Neural cell (in vitro differentiated cells): ENCODE measurements at regions not wholly inside any gene's neighbourhood (a gene's known extent, or its start where the extent isn't known, plus 50 kb on each side); places are given as distances from the start of the nearest gene placed in this dataset.

Source experiments
- H2AFZ ChIP-seq: fragments of 200-600, 300-800 bp; sonication (generic), shearing (Covaris generic); 2 replicates; pipeline ENCODE4 v1.6.0; 2014; ENCODE audit warnings: low read depth, mild to moderate bottlenecking, antibody characterized with exemption, low read length, moderate library complexity
- H3F3A ChIP-seq: fragments of 200-600 bp; shearing (Covaris generic); 2 replicates; pipeline ENCODE4 v1.6.1; 2016; ENCODE audit warnings: mild to moderate bottlenecking, moderate library complexity, mixed read lengths, antibody characterized with exemption, low read length; ENCODE audit not compliant: insufficient read depth, poor library complexity, severe bottlenecking
- H3K27ac ChIP-seq: fragments of 200-600, 300-800 bp; sonication (generic), shearing (Covaris generic); 2 replicates; pipeline ENCODE4 v1.5.1; 2014; ENCODE audit warnings: mild to moderate bottlenecking, low read length, moderate library complexity
- H3K27me3 ChIP-seq: fragments of 300-800, 200-600 bp; sonication (generic), shearing (Covaris generic); 2 replicates; pipeline ENCODE4 v1.6.0; 2014; ENCODE audit warnings: mild to moderate bottlenecking, low read depth, low read length, moderate library complexity; ENCODE audit not compliant: insufficient read depth
- H3K36me3 ChIP-seq: fragments of 300-800, 200-600 bp; sonication (generic), shearing (Covaris generic); 2 replicates; pipeline ENCODE4 v1.5.1; 2014; ENCODE audit warnings: mild to moderate bottlenecking, antibody characterized with exemption, low read length, moderate library complexity; ENCODE audit not compliant: insufficient read depth
- H3K4me2 ChIP-seq: fragments of 300-800, 200-600 bp; sonication (generic), shearing (Covaris generic); 2 replicates; pipeline ENCODE4 v1.6.0; 2014; ENCODE audit warnings: mild to moderate bottlenecking, low read length
- H3K4me3 ChIP-seq: fragments of 300-800, 200-600 bp; sonication (generic), shearing (Covaris generic); 2 replicates; pipeline ENCODE4 v1.5.1; 2014; ENCODE audit warnings: mild to moderate bottlenecking, low read length, moderate library complexity
- H3K79me2 ChIP-seq: fragments of 200-600 bp; shearing (Covaris generic); replicated peaks from 2 replicates; pipeline ENCODE4 v1.6.0; 2014; ENCODE audit warnings: mild to moderate bottlenecking, low read length, moderate library complexity; ENCODE audit not compliant: insufficient read depth
- H3K9ac ChIP-seq: fragments of 300-800, 200-600 bp; sonication (generic), shearing (Covaris generic); 2 replicates; pipeline ENCODE4 v1.6.1; 2016; ENCODE audit warnings: mild to moderate bottlenecking, low read length, mixed read lengths
- H3K9me2 ChIP-seq: fragments of 200-600 bp; shearing (Covaris generic); 2 replicates; pipeline ENCODE4 v1.6.1; 2016; ENCODE audit warnings: mild to moderate bottlenecking, low read length, mixed read lengths; ENCODE audit not compliant: insufficient read depth
- H3K9me3 ChIP-seq: fragments of 200-600, 300-800 bp; sonication (generic), shearing (Covaris generic); 2 replicates; pipeline ENCODE4 v1.6.1; 2016; ENCODE audit warnings: mild to moderate bottlenecking, mixed run types, low read length, moderate library complexity, mixed read lengths
- H4K20me1 ChIP-seq: fragments of 200-600 bp; shearing (Covaris generic); 2 replicates; pipeline ENCODE4 v1.6.1; 2016; ENCODE audit warnings: mild to moderate bottlenecking, mixed run types; ENCODE audit not compliant: insufficient read depth
- EP300 ChIP-seq: fragments of 450-650 bp; conservative IDR thresholded peaks from 2 replicates; pipeline ENCODE4 v1.6.1; 2014; ENCODE audit warnings: antibody characterized with exemption, mild to moderate bottlenecking, moderate library complexity; ENCODE audit not compliant: poor library complexity, severe bottlenecking
- EZH2 ChIP-seq: fragments of 200-600, 300-800 bp; shearing (Covaris generic), sonication (generic); IDR thresholded peaks from 2 replicates; pipeline ENCODE4 v1.6.1; 2014; ENCODE audit warnings: antibody characterized with exemption, low read length, borderline replicate concordance, mild to moderate bottlenecking; ENCODE audit not compliant: insufficient read depth, poor library complexity, severe bottlenecking
- MXI1 ChIP-seq: fragments of 450-650 bp; conservative IDR thresholded peaks from 2 replicates; pipeline ENCODE4 v1.6.1; 2014; ENCODE audit warnings: antibody characterized with exemption, mild to moderate bottlenecking; ENCODE audit not compliant: poor library complexity, severe bottlenecking
- POLR2AphosphoS5 ChIP-seq: IDR thresholded peaks from 2 replicates; pipeline ENCODE4 v1.6.1; 2012
- RAD21 ChIP-seq: fragments of 450-650 bp; conservative IDR thresholded peaks from 2 replicates; pipeline ENCODE4 v1.6.1; 2014; ENCODE audit warnings: antibody characterized with exemption, mild to moderate bottlenecking, moderate library complexity
- SMC3 ChIP-seq: fragments of 450-650 bp; conservative IDR thresholded peaks from 2 replicates; pipeline ENCODE4 v1.6.1; 2014; ENCODE audit warnings: antibody characterized with exemption, mild to moderate bottlenecking, moderate library complexity; ENCODE audit not compliant: poor library complexity
- TAF1 ChIP-seq: IDR thresholded peaks from 2 replicates; pipeline ENCODE4 v1.6.1; 2012; ENCODE audit warnings: low read depth
- TF ChIP-seq, protein P1 (sequence below): IDR thresholded peaks from 2 replicates; pipeline ENCODE4 v1.6.1; 2012; ENCODE audit warnings: borderline replicate concordance
- TF ChIP-seq, protein P2 (sequence below): fragments of 450-650 bp; IDR thresholded peaks from 2 replicates; pipeline ENCODE4 v1.5.1; 2014; ENCODE audit warnings: antibody characterized with exemption, mild to moderate bottlenecking, moderate library complexity; ENCODE audit not compliant: poor library complexity, severe bottlenecking

DNA sequence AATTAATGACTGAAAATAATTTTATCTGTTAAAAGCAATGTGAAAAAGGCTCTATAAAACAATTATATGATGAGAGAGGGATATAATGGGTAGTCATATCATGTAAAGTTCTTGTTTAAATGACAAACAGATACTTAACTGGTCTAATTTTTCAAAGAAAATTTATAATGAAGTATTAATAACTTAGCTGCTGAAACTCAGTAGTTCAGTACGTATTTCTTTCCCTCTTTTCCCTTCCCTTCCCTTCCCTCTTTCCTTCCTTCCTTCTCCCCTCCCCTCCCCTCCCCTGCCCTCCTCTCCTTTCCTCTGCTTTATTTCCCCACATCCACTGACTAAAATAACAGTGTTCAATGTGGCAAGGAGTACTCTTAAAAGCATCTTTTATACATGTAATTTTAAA lies 123.1 kb upstream of the PTGFR start:
- Histone ChIP-seq H3K4me2 (no peak overlapping the region), H3K79me2 (no peaks in the 10 kb centered on the region), H3K36me3 (no peaks in the 10 kb centered on the region), H3K9me2 (no peaks in the 10 kb centered on the region), H3F3A (no peaks in the 10 kb centered on the region), H3K27ac (no peak overlapping the region), H3K9me3 (no peaks in the 10 kb centered on the region), H2AFZ (no peak overlapping the region), H4K20me1 (no peaks in the 10 kb centered on the region), H3K9ac (no peak overlapping the region), H3K4me3 (no peak overlapping the region), H3K27me3 (no peaks in the 10 kb centered on the region)
- TF ChIP-seq, protein P1, sequence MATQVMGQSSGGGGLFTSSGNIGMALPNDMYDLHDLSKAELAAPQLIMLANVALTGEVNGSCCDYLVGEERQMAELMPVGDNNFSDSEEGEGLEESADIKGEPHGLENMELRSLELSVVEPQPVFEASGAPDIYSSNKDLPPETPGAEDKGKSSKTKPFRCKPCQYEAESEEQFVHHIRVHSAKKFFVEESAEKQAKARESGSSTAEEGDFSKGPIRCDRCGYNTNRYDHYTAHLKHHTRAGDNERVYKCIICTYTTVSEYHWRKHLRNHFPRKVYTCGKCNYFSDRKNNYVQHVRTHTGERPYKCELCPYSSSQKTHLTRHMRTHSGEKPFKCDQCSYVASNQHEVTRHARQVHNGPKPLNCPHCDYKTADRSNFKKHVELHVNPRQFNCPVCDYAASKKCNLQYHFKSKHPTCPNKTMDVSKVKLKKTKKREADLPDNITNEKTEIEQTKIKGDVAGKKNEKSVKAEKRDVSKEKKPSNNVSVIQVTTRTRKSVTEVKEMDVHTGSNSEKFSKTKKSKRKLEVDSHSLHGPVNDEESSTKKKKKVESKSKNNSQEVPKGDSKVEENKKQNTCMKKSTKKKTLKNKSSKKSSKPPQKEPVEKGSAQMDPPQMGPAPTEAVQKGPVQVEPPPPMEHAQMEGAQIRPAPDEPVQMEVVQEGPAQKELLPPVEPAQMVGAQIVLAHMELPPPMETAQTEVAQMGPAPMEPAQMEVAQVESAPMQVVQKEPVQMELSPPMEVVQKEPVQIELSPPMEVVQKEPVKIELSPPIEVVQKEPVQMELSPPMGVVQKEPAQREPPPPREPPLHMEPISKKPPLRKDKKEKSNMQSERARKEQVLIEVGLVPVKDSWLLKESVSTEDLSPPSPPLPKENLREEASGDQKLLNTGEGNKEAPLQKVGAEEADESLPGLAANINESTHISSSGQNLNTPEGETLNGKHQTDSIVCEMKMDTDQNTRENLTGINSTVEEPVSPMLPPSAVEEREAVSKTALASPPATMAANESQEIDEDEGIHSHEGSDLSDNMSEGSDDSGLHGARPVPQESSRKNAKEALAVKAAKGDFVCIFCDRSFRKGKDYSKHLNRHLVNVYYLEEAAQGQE, result no peak
- TF ChIP-seq TAF1, result no peak
- TF ChIP-seq MXI1, result no peak
- TF ChIP-seq, protein P2, sequence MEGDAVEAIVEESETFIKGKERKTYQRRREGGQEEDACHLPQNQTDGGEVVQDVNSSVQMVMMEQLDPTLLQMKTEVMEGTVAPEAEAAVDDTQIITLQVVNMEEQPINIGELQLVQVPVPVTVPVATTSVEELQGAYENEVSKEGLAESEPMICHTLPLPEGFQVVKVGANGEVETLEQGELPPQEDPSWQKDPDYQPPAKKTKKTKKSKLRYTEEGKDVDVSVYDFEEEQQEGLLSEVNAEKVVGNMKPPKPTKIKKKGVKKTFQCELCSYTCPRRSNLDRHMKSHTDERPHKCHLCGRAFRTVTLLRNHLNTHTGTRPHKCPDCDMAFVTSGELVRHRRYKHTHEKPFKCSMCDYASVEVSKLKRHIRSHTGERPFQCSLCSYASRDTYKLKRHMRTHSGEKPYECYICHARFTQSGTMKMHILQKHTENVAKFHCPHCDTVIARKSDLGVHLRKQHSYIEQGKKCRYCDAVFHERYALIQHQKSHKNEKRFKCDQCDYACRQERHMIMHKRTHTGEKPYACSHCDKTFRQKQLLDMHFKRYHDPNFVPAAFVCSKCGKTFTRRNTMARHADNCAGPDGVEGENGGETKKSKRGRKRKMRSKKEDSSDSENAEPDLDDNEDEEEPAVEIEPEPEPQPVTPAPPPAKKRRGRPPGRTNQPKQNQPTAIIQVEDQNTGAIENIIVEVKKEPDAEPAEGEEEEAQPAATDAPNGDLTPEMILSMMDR, result no peak
- TF ChIP-seq RAD21, result no peak

DNA sequence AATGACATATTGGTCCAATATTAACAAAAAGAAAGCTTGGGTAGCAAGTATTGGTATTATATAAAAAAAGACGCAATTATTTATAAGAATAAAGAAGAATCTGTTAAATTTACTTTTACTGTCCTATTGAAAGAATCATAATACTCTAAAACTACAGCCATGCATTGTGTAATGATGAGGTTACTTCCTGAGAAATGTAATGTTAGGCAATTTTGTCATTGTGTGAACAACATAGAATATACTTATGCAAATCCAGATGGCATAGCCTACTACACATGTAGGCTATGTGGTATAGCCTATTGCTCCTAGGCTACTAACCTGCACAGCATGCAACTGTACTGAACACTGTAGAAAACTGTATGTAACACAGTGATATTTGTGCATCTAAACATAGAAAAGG lies 121.2 kb upstream of the PTGFR start:
- Histone ChIP-seq H3K36me3 (no peaks in the 10 kb centered on the region), H3F3A (no peaks in the 10 kb centered on the region), H3K27me3 (no peaks in the 10 kb centered on the region), H4K20me1 (no peaks in the 10 kb centered on the region), H3K9ac (no peak overlapping the region), H3K27ac (no peak overlapping the region), H3K4me2 (no peak overlapping the region), H3K9me3 (no peaks in the 10 kb centered on the region), H3K4me3 (no peak overlapping the region), H3K9me2 (no peaks in the 10 kb centered on the region), H3K79me2 (no peaks in the 10 kb centered on the region), H2AFZ (no peak overlapping the region)
- no peak for TF ChIP-seq RAD21
- no peak for TF ChIP-seq MXI1
- TF ChIP-seq, protein P2, result no peak
- no peak for TF ChIP-seq TAF1
- TF ChIP-seq SMC3, result no peak
- no peak for TF ChIP-seq EP300
- no peak for TF ChIP-seq EZH2
- TF ChIP-seq, protein P1, result no peak
- no peak for TF ChIP-seq POLR2AphosphoS5
